OCI-LY3 (cell line): ENCODE measurements at regions not wholly inside any gene's neighbourhood (a gene's known extent, or its start where the extent isn't known, plus 50 kb on each side); places are given as distances from the start of the nearest gene placed in this dataset.
"Not testable (repeated sequence)": the region's sequence is repeated elsewhere in the genome, so short reads cannot be mapped to it uniquely, and the experiment has no call there.

Experiments used
- H2AFZ ChIP-seq: fragments of 200-600, 300-600 bp; shearing (Covaris generic); 2 replicates; pipeline ENCODE4 v1.6.0; 2014; ENCODE audit warnings: antibody characterized with exemption, low read depth, low read length
- H3K27ac ChIP-seq: fragments of 200-600, 300-600 bp; sonication (generic); 2 replicates; pipeline ENCODE4 v1.5.1; 2014; ENCODE audit warnings: mild to moderate bottlenecking, low read length, moderate library complexity, mixed read lengths
- H3K27me3 ChIP-seq: fragments of 200-600, 300-600 bp; sonication (generic); 2 replicates; pipeline ENCODE4 v1.6.1; 2014; ENCODE audit warnings: low read depth, low read length, mixed read lengths
- H3K36me3 ChIP-seq: fragments of 200-600, 300-600 bp; sonication (generic); replicated peaks from 2 replicates; pipeline ENCODE3; 2014; ENCODE audit warnings: low read depth, low read length, mixed read lengths
- H3K4me1 ChIP-seq: fragments of 300-600, 200-600 bp; sonication (generic); 2 replicates; pipeline ENCODE4 v1.6.1; 2014; ENCODE audit warnings: low read length, mixed read lengths
- H3K4me2 ChIP-seq: fragments of 200-600, 300-600 bp; sonication (generic); 2 replicates; pipeline ENCODE4 v1.6.1; 2014; ENCODE audit warnings: low read length, mixed read lengths
- H3K4me3 ChIP-seq: fragments of 300-600, 200-600 bp; sonication (generic); 2 replicates; pipeline ENCODE4 v1.5.1; 2014; ENCODE audit warnings: antibody characterized with exemption, mild to moderate bottlenecking, low read length, moderate library complexity
- H3K79me2 ChIP-seq: fragments of 300-600, 200-600 bp; shearing (Covaris generic); 2 replicates; pipeline ENCODE4 v1.6.1; 2014; ENCODE audit warnings: mild to moderate bottlenecking, low read length, mixed read lengths
- H3K9ac ChIP-seq: fragments of 300-600, 200-600 bp; shearing (Covaris generic); 2 replicates; pipeline ENCODE4 v1.6.0; 2014; ENCODE audit warnings: mild to moderate bottlenecking, low read length, moderate library complexity
- H3K9me3 ChIP-seq: fragments of 200-600, 300-600 bp; shearing (Covaris generic); 2 replicates; pipeline ENCODE4 v1.6.1; 2014; ENCODE audit warnings: low read length, mixed read lengths; ENCODE audit not compliant: insufficient read depth
- H4K20me1 ChIP-seq: fragments of 200-600, 300-600 bp; sonication (generic); 2 replicates; pipeline ENCODE4 v1.6.1; 2016; ENCODE audit warnings: low read length, mixed read lengths; ENCODE audit not compliant: insufficient read depth
- EZH2phosphoT487 ChIP-seq: fragments of 200-600 bp; shearing (Covaris generic); IDR thresholded peaks from 2 replicates; pipeline ENCODE4 v1.6.1; 2018; ENCODE audit warnings: antibody characterized with exemption, mixed run types, low read depth
- TF ChIP-seq, protein P1 (sequence below): fragments of 200-600, 300-600 bp; sonication (generic); IDR thresholded peaks from 2 replicates; pipeline ENCODE4 v1.5.1; 2014; ENCODE audit warnings: antibody characterized with exemption, low read length, low read depth

DNA sequence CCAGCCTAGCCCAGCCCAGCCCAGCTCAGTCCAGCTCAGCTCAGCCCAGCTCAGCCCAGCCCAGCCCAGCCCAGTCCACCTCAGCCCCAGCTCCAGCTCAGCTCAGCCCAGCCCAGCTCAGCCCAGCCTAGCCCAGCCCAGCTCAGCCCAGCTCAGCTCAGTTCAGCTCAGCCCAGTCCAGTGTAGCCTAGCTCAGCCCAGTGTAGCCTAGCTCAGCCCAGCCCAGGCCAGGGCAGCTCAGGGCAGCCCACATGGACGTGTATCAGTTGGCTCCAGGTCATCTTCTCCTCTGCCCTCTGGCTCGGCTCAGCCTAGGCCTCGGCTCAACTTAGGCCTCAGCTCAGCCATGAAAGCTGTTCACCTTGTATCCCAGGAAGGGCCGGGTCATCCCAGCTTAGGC, 64.7 kb downstream of the TMEM121 start:
- no peaks in the 10 kb centered on the region for H3K27me3 ChIP-seq
- no peaks in the 10 kb centered on the region for H3K79me2 ChIP-seq
- H3K9me3 ChIP-seq = no peaks in the 10 kb centered on the region
- H3K4me2 ChIP-seq = no peak overlapping the region
- H2AFZ ChIP-seq = no peak overlapping the region
- H3K27ac ChIP-seq = no peak overlapping the region
- H3K4me3 ChIP-seq = no peak overlapping the region
- H3K9ac ChIP-seq = no peak overlapping the region
- TF ChIP-seq, protein P1, sequence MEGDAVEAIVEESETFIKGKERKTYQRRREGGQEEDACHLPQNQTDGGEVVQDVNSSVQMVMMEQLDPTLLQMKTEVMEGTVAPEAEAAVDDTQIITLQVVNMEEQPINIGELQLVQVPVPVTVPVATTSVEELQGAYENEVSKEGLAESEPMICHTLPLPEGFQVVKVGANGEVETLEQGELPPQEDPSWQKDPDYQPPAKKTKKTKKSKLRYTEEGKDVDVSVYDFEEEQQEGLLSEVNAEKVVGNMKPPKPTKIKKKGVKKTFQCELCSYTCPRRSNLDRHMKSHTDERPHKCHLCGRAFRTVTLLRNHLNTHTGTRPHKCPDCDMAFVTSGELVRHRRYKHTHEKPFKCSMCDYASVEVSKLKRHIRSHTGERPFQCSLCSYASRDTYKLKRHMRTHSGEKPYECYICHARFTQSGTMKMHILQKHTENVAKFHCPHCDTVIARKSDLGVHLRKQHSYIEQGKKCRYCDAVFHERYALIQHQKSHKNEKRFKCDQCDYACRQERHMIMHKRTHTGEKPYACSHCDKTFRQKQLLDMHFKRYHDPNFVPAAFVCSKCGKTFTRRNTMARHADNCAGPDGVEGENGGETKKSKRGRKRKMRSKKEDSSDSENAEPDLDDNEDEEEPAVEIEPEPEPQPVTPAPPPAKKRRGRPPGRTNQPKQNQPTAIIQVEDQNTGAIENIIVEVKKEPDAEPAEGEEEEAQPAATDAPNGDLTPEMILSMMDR = no peak
- no peak for TF ChIP-seq EZH2phosphoT487
- H3K36me3 ChIP-seq = no peaks in the 10 kb centered on the region
- no peaks in the 10 kb centered on the region for H4K20me1 ChIP-seq
- peaks cover 6% of the 10 kb centered on the region for H3K4me1 ChIP-seq

DNA sequence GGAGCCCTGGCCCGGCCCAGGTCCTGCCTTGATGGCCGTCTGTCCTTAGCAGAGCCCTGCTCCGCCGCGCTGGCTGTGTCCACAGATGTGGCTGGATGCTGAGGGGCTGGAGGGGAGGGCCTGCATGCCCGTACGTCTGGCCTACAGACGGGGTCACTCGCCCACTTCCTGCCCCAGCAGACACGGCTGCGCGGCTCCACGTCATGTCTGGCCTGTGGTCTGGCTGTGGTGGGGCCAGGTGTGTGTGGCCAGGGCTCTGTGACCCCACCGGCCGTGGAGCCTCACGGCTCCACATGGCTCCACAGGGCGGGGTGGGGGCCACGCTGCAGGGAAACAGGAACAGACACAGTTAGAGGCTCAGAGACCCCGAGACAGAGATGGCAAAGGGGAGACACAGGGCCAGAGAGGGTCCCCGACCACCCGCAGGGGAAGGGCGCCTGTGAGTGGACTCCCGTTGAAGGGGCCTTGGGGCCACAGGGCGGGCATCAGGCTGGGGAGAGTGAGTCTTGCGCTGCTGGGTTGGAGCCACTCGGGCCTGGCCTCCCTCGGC, 65.5 kb downstream of the TMEM121 start:
- H3K4me1 ChIP-seq, H3K27ac ChIP-seq, H4K20me1 ChIP-seq, H3K27me3 ChIP-seq, H3K9ac ChIP-seq, H2AFZ ChIP-seq, H3K4me2 ChIP-seq, H3K4me3 ChIP-seq, H3K36me3 ChIP-seq, H3K9me3 ChIP-seq, H3K79me2 ChIP-seq: not testable (repeated sequence)

DNA sequence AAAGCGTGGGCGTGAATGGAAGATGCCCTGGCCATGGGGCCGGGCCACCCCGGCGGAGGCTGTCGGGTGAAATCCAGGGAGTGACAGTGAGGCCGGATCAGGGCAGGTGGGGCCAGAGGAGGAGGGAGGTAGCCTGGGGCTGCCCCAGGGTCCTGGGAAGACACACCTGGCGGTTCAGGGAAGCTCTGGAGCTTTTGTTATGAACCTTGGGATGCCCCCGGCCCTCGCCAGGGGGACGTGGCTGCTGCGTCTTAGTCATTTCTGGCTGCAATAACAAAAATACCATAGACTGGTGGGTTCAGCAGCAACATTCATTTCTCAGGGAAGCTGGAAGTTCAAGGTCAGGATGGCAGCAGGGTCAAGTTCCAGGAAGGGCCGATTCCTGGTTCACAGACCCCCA, 66.3 kb downstream of the TMEM121 start:
- H3K9me3 ChIP-seq, H2AFZ ChIP-seq, H3K4me1 ChIP-seq, H3K4me2 ChIP-seq, H3K36me3 ChIP-seq, H4K20me1 ChIP-seq, H3K4me3 ChIP-seq, H3K9ac ChIP-seq, H3K27me3 ChIP-seq, H3K79me2 ChIP-seq, H3K27ac ChIP-seq: not testable (repeated sequence)

DNA sequence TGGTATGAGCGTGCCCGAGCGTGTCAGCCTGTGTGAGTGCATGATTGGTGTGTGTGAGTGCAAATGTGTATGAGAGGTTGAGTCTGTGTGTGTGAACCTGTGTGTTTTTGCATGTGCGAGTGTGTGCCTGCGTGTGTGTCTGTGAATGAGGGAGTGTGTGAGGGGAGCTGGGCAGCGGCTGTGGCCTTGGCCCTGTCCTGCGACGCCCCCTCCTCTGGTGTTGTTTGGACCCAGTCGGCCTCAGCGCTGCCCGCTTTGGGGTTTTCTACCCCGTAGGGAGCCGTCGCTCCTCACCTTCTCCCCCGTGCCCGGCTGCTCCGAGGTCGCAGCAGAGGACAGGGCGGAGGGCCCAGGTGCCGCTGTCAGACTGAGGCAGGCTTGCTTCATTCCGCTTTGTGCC, 69.0 kb downstream of the TMEM121 start:
- H3K4me1 ChIP-seq, H3K27me3 ChIP-seq, H4K20me1 ChIP-seq, H3K9ac ChIP-seq, H3K36me3 ChIP-seq, H3K4me2 ChIP-seq, H3K4me3 ChIP-seq, H2AFZ ChIP-seq, H3K79me2 ChIP-seq, H3K27ac ChIP-seq, H3K9me3 ChIP-seq: not testable (repeated sequence)

DNA sequence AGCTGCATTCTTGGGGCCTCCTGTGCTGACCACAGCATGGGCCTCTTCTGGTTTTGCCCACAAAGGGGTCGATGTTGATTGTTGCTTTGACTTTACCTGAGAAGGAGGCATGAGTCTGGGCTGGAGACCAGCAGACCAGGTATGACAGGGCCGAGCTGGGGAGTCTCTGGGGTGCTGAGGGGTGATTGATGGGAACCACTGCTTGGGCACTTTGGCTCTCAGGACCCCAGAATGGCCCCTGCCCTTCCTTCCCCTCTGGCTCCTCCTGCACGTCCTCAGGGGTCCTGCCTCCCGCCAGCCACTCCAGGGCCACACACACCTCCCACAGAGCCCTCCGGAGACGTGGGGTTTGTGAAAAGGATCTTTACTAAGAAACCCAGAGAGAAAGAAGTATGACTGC, 70.0 kb downstream of the TMEM121 start:
- H3K79me2 ChIP-seq, H3K27ac ChIP-seq, H3K4me1 ChIP-seq, H2AFZ ChIP-seq, H3K36me3 ChIP-seq, H3K4me2 ChIP-seq, H3K27me3 ChIP-seq, H3K9me3 ChIP-seq, H3K4me3 ChIP-seq, H4K20me1 ChIP-seq, H3K9ac ChIP-seq: not testable (repeated sequence)

DNA sequence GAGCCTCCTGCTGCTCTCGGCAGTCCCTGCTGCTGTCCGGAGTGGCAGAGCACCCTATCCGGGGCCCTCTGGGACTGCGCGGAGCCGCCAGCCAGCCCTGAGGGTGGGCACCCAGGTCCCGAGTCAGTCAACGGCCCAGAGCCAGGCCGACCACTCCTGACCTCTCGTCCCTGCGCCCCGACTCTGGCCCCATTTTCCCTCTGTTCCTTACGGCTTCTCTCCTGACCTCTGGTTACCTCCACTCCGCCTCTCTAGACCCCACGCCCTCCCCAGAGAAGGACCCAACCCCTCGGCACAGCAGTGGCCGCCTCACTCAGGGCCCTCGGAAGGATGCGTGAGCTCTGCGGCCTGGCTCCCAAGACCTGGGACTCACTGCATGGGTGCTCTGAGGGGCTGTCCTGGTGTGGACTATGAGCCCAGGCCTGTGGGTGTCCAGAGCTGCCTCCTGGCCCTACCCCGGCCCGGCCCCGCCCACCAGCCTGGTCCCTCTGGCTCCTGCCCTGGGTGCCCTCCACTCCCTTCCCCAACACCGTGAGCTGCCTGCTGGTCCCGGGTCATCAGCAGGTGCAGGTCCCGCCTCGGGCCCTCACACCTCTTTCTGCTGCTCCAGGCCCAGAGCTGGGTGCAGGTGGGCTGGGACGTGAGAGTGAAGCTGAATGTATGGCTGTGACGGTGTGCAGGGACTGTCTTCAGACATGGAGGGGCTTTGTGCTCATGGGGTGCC, 71.8 kb downstream of the TMEM121 start:
- H3K4me2 ChIP-seq, H2AFZ ChIP-seq, H3K27me3 ChIP-seq, H3K4me1 ChIP-seq, H3K79me2 ChIP-seq, H4K20me1 ChIP-seq, H3K9ac ChIP-seq, H3K4me3 ChIP-seq, H3K9me3 ChIP-seq, H3K36me3 ChIP-seq, H3K27ac ChIP-seq: not testable (repeated sequence)

DNA sequence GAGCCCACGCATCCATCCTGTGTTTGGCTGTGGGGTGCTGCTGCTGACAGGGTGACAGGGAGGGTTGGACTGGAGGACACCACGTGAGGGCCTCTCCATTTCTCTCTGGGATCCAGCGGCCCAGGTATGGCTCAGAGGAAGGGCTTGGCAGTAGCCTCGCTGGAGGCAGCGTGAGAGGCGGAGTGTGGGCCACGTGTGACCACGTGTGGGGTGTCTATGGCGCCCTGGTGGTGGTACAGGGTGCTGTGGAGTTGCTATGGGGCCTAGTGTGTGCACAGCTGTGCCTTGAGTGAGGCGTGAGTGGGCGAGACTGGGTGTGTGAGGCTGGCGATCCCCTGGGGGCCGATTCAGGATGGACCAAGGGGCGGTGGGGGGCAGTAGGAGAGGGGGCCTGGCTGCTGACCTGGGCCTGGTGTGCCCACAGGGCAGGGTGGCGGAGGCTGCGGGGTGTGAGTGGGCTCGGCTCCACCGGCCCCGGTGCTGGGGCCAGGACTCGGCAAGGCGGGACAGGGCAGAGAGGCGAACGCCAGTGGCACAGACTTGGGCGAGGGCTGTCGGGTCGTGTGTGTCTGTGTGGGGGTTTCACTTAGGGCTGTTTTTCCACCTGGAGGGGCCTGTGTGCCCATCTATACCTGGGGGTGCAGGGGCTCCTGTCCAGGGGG, 72.7 kb downstream of the TMEM121 start:
- H3K4me1 ChIP-seq, H3K27ac ChIP-seq, H2AFZ ChIP-seq, H3K36me3 ChIP-seq, H3K4me3 ChIP-seq, H3K9me3 ChIP-seq, H3K79me2 ChIP-seq, H3K27me3 ChIP-seq, H3K4me2 ChIP-seq, H4K20me1 ChIP-seq, H3K9ac ChIP-seq: not testable (repeated sequence)

DNA sequence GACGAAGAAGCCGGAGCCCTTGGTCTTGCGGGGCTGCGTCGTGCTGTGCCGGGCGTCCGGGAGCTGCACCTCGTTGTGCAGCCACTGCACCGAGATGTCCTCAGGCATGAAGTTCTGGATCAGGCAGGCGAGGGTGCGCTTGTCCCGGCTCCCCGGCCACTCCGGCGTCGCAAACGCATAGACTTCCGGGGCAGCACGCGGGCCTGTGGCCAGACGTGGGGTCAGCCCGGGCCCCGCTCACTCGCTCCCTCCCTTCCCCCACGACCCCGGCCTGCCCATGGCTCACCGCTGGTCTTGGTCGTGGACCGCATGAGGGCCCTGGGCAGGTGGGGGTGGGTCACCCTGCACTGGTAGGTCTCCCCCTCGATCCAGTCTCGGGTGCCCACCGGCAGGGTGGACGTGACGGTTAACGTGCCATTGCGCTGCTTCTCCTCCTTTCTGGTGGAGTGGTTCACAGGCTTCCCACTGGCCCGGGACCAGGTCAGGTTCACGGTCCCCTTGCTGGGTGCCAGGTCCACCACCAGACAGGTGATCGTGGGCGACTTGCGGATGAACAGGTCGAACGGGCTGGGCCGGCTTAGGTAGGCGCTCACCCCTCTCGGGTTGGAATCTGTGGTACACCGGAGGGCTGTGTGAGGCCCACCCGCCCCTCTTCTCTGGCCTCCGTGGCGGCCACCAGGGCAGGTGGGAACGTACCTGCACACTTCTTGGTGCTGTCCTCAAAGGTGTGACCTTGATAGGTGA, 74.0 kb downstream of the TMEM121 start:
- H3K9ac ChIP-seq, H3K9me3 ChIP-seq, H3K27me3 ChIP-seq, H3K27ac ChIP-seq, H3K36me3 ChIP-seq, H4K20me1 ChIP-seq, H3K4me3 ChIP-seq, H2AFZ ChIP-seq, H3K4me1 ChIP-seq, H3K79me2 ChIP-seq, H3K4me2 ChIP-seq: not testable (repeated sequence)
